Psoas muscle (tissue), 7 donors: ENCODE measurements at regions not wholly inside any gene's neighbourhood (a gene's known extent, or its start where the extent isn't known, plus 50 kb on each side); places are given as distances from the start of the nearest gene placed in this dataset.

Experiments used
- ATAC-seq, 4 donors: fragments of 200-7000 bp; cut with Tn5 transposase; one replicate each; pipeline ENCODE4 v1.9.1; 2020; ENCODE audit warnings: moderate library complexity in 3 of 4, mild to moderate bottlenecking in 2 of 4
- DNase-seq, 2 donors: peaks; one replicate each; pipeline ENCODE4 v3.0.0-alpha.2; 2020
- H3K27ac ChIP-seq: fragments of 200-600 bp; one replicate; pipeline ENCODE4 v1.8.0; 2022
- H3K27me3 ChIP-seq, 3 donors: fragments of 200-600 bp in 1 of 3; one replicate each; pipeline versions ENCODE4 v1.6.1 to v1.8.0; 2013 to 2022; ENCODE audit warnings: low read length in 2 of 3, mild to moderate bottlenecking in 2 of 3, moderate library complexity in 1 of 3; ENCODE audit not compliant: insufficient read depth in 3 of 3
- H3K36me3 ChIP-seq, 2 donors: fragments of 200-600 bp in 1 of 2; one replicate each; pipeline versions ENCODE4 v1.6.1 to v1.8.0; 2013 to 2022; ENCODE audit warnings: low read depth in 1 of 2, mild to moderate bottlenecking in 1 of 2, moderate library complexity in 1 of 2; ENCODE audit not compliant: insufficient read depth in 1 of 2
- H3K4me1 ChIP-seq: fragments of 200-600 bp; one replicate; pipeline ENCODE4 v1.8.0; 2022
- H3K4me3 ChIP-seq: fragments of 200-600 bp; one replicate; pipeline ENCODE4 v1.8.0; 2022; ENCODE audit warnings: mild to moderate bottlenecking
- H3K9me3 ChIP-seq: fragments of 200-600 bp; one replicate; pipeline ENCODE4 v1.8.0; 2022
- CTCF ChIP-seq: fragments of 200-600 bp; IDR thresholded peaks from one replicate; pipeline ENCODE4 v1.8.0; 2022; ENCODE audit warnings: antibody characterized with exemption
- WGBS, 3 donors: extraction: QIAGEN DNeasy Blood & Tissue Kit; methylation state at CpG; one replicate each; pipeline versions ENCODE4 v1.1.6 to v1.1.7; 2013; 5-methylcytosine and 5-hydroxymethylcytosine counted together
- intact Hi-C, 2 donors: fragments of 100-400 bp; cut with DNase I; formaldehyde crosslinking; loops; one replicate each; pipeline versions ENCODE4 v1.11.0 to v1.14.2; 2022
- donor health status: healthy with polysubstance abuse.
- donor health status: DM: no; HTN: no; CAD: no; lungs with moderate emphysema.
- donor health status: Bipolar disorder and iron deficiency.
- donor health status: healthy.
- donor health status: DM: yes; HTN: yes; CAD: no.
- donor health status: DM: no; HTN: no; CAD: no.
- donor health status: DM: yes; HTN: yes; CAD: no.

GRCh38 chr11:106262852-106263251, 185.4 kb downstream of the AASDHPPT start:
- ATAC-seq (no peak), DNase-seq (no peak)
- H3K36me3 ChIP-seq: no peaks in the 10 kb centered on the region
- H3K27ac ChIP-seq: no peak overlapping the region
- H3K27me3 ChIP-seq: no peaks in the 10 kb centered on the region
- TF ChIP-seq CTCF: no peak
- 81 to 83% (median 82%) methylated on average over 3 of the region's 3 CpGs for WGBS, 3 donors
- no peaks in the 10 kb centered on the region for H3K9me3 ChIP-seq
- no peaks in the 10 kb centered on the region for H3K4me1 ChIP-seq
- H3K4me3 ChIP-seq: no peak overlapping the region
- intact Hi-C loops: no loop called here

- no peak overlapping the region for H3K27ac ChIP-seq
- no peaks in the 10 kb centered on the region for H3K4me1 ChIP-seq
- no peak overlapping the region for H3K4me3 ChIP-seq
- no peaks in the 10 kb centered on the region for H3K9me3 ChIP-seq
- H3K27me3 ChIP-seq: no peaks in the 10 kb centered on the region
- WGBS, 3 donors: 74 to 81% (median 78%) methylated on average over 3 of the region's 3 CpGs
- TF ChIP-seq CTCF: no peak
- H3K36me3 ChIP-seq: no peaks in the 10 kb centered on the region
- ATAC-seq: no peak
- no peak for DNase-seq
- intact Hi-C loops: no loop called here
Observed at GRCh38 chr11:106263527-106263926, 186.1 kb downstream of the AASDHPPT start.

GRCh38 chr11:106271086-106271485, 193.6 kb downstream of the AASDHPPT start:
- ATAC-seq: no peak
- H3K9me3 ChIP-seq: peaks cover 3% of the 10 kb centered on the region
- H3K4me3 ChIP-seq: no peak overlapping the region
- no peak overlapping the region for H3K27ac ChIP-seq
- TF ChIP-seq CTCF: no peak
- no peaks in the 10 kb centered on the region for H3K4me1 ChIP-seq
- intact Hi-C loops: no loop called here
- no peaks in the 10 kb centered on the region for H3K27me3 ChIP-seq
- no peaks in the 10 kb centered on the region for H3K36me3 ChIP-seq
- no peak for DNase-seq

GRCh38 chr11:106271686-106272085, 194.2 kb downstream of the AASDHPPT start:
- intact Hi-C loops: no loop called here
- Histone ChIP-seq H3K27ac (no peak overlapping the region), H3K9me3 (peaks cover 3% of the 10 kb centered on the region), H3K36me3 (no peaks in the 10 kb centered on the region), H3K4me1 (no peaks in the 10 kb centered on the region), H3K4me3 (no peak overlapping the region), H3K27me3 (no peaks in the 10 kb centered on the region)
- DNase-seq (no peak), ATAC-seq (no peak)
- 59 to 75% (median 74%) methylated on average over 2 of the region's 2 CpGs for WGBS, 3 donors
- TF ChIP-seq CTCF: no peak

GRCh38 chr11:106275151-106275550, 197.7 kb downstream of the AASDHPPT start:
- H3K9me3 ChIP-seq: peaks cover 3% of the 10 kb centered on the region
- intact Hi-C loops: no loop called here
- WGBS, 3 donors: 77 to 96% (median 92%) methylated on average over 1 of the region's 1 CpG
- H3K27me3 ChIP-seq: no peaks in the 10 kb centered on the region
- no peak for DNase-seq
- TF ChIP-seq CTCF: no peak
- no peak overlapping the region for H3K4me3 ChIP-seq
- no peaks in the 10 kb centered on the region for H3K36me3 ChIP-seq
- H3K4me1 ChIP-seq: no peaks in the 10 kb centered on the region
- no peak overlapping the region for H3K27ac ChIP-seq
- no peak for ATAC-seq
